Neutrophil (primary cell): ENCODE measurements at regions not wholly inside any gene's neighbourhood (a gene's known extent, or its start where the extent isn't known, plus 50 kb on each side); places are given as distances from the start of the nearest gene placed in this dataset.
"Not testable (repeated sequence)": the region's sequence is repeated elsewhere in the genome, so short reads cannot be mapped to it uniquely, and the experiment has no call there.

ENCODE experiments used
- H3K27ac ChIP-seq: fragments of 200-600 bp; sonication (generic); 2 replicates; pipeline ENCODE4 v1.5.1; 2016; ENCODE audit warnings: mild to moderate bottlenecking, moderate library complexity
- H3K27me3 ChIP-seq: fragments of 200-600 bp; sonication (generic); 2 replicates; pipeline ENCODE4 v1.6.0; 2016; ENCODE audit warnings: mild to moderate bottlenecking
- H3K36me3 ChIP-seq: fragments of 200-600 bp; sonication (generic); 2 replicates; pipeline ENCODE4 v1.5.1; 2017
- H3K4me1 ChIP-seq, 2 experiments: fragments of 200-600 bp in 1 of 2; sonication (generic) in 1 of 2; 1 replicate in 1 of 2; 2 replicates in 1 of 2; pipeline versions ENCODE4 v1.5.1 to v1.6.1; 2013 to 2016; ENCODE audit warnings: low read depth in 1 of 2, low read length in 1 of 2, mild to moderate bottlenecking in 1 of 2, moderate library complexity in 1 of 2; ENCODE audit not compliant: control insufficient read depth in 1 of 2, insufficient read depth in 1 of 2
- H3K4me3 ChIP-seq, 2 experiments: fragments of 200-600 bp in 1 of 2; sonication (generic) in 1 of 2; 1 replicate in 1 of 2; 2 replicates in 1 of 2; pipeline ENCODE4 v1.5.1; 2013 to 2016; ENCODE audit warnings: low read depth in 1 of 2, low read length in 1 of 2, mild to moderate bottlenecking in 1 of 2, moderate library complexity in 1 of 2
- H3K9me3 ChIP-seq: fragments of 200-600 bp; sonication (generic); 2 replicates; pipeline ENCODE4 v1.5.1; 2016
- TF ChIP-seq, protein P1 (sequence below): fragments of 200-600 bp; sonication (generic); IDR thresholded peaks from 2 replicates; pipeline ENCODE4 v1.5.1; 2016; ENCODE audit warnings: antibody characterized with exemption

DNA sequence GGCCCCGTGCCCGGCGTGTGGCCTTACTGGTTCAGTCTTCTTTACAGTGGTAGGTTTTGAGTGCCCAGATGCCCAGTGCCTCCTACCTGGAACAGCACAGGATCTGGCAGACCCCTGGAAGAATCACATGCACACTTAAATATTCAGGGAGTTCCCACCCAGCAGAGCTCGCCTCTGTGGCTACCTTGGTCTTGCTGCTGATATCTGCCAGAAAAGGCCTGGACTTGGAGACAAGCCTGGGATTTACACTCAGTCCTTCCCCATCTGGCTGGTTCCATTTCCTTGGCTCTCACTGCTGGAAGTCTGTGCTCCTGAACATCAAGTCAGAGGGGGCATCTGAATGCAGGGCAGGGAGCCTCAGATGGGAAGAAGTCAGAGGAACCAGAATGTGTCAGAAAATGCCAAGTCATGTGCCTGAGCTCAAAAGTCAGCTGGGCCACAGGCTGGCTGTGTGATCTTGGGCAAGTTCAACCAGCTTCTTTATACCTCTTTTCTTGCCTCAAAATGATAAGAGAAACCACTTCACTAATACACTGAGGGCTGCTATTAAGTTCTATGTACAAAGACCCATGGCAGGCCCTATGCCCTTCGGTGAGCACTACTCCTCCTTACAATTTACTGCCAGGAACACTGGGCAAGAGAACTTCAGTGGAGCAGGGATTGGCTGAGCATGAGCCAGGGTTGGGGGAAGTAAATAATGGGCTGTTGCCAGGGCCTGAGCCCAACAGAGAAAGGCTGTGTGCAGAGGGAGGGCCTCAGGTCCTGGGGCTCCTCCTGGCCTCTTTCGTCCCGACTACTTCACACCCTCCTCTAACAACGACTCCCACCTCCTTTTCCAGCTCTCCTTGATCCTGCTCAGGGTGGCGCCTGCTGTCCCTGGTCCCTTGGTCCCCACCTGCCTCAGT, 135.9 kb downstream of the GPCPD1 start:
- Histone ChIP-seq H3K9me3 (no peaks in the 10 kb centered on the region), H3K4me3 (no peak overlapping the region), H3K27me3 (no peaks in the 10 kb centered on the region), H3K4me1 (no peaks in the 10 kb centered on the region), H3K36me3 (no peaks in the 10 kb centered on the region), H3K27ac (no peak overlapping the region)
- TF ChIP-seq, protein P1, sequence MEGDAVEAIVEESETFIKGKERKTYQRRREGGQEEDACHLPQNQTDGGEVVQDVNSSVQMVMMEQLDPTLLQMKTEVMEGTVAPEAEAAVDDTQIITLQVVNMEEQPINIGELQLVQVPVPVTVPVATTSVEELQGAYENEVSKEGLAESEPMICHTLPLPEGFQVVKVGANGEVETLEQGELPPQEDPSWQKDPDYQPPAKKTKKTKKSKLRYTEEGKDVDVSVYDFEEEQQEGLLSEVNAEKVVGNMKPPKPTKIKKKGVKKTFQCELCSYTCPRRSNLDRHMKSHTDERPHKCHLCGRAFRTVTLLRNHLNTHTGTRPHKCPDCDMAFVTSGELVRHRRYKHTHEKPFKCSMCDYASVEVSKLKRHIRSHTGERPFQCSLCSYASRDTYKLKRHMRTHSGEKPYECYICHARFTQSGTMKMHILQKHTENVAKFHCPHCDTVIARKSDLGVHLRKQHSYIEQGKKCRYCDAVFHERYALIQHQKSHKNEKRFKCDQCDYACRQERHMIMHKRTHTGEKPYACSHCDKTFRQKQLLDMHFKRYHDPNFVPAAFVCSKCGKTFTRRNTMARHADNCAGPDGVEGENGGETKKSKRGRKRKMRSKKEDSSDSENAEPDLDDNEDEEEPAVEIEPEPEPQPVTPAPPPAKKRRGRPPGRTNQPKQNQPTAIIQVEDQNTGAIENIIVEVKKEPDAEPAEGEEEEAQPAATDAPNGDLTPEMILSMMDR, result no peak

DNA sequence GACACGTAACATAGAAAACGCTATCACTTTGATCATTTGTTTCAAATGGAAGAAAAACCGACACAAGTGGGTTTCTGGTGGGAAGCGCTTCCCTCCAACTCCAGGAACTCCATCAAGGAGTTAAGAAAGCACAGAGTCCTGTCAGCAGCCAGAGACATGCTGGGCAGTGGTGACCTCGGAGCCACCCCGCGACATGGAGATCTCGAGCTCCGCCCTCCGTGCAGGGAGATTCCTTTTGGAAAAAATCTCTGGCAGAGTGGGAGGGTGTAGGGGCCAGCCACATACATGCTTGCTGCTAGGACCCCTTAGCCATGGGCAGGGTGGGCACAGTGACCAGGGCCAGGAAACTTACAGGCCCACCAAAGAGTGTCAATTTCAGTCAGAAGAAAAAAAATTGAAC, 138.9 kb downstream of the GPCPD1 start:
- H3K27ac ChIP-seq, H3K4me3 ChIP-seq, H3K27me3 ChIP-seq, H3K36me3 ChIP-seq, H3K4me1 ChIP-seq, H3K9me3 ChIP-seq: not testable (repeated sequence)

DNA sequence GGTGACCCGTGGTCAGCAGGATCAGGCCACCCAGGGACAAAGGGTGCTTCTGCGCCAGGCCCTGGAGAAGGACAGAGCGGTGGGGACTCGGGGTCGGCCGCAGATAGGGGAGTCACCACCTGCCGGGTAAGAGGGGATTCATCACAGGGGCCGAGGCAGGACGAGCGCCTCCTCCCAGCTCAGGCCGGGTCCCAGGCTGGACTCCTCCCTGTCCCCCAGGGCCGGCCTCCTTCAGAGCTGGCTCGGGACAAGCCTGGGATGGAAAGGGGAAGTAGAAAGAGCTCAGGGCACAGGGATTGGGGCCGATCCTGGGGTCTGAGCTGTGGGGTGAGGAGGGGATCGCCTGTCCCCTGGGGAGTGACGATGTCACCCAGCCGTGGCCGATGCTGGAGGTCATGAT, 139.4 kb downstream of the GPCPD1 start:
- H3K9me3 ChIP-seq, result no peaks in the 10 kb centered on the region
- H3K4me1 ChIP-seq, result no peaks in the 10 kb centered on the region
- H3K4me3 ChIP-seq, result no peak overlapping the region
- no peak overlapping the region for H3K27ac ChIP-seq
- peaks cover 10% of the 10 kb centered on the region for H3K27me3 ChIP-seq
- TF ChIP-seq, protein P1, result no peak
- H3K36me3 ChIP-seq, result no peaks in the 10 kb centered on the region

DNA sequence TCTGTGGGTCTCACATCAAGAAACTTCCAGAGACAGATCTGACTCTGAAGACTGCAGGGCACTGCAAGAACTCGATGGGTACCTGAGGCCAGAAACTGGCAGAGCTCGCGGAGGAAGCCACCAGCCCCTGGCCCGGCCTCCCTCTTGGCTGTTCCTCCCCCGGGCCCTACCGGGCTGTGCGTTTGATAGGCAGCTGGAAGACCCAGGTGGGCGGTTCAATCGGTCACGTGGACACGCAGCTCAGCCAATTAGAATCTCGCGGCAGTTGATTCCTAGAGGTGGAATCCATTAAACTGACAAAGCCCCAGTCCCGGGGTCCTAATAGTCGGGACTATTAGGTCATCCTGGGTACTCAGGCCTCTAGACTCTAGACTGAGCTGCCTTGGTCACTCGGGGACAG, 139.9 kb downstream of the GPCPD1 start:
- Histone ChIP-seq H3K4me1 (no peaks in the 10 kb centered on the region), H3K36me3 (no peaks in the 10 kb centered on the region), H3K4me3 (no peak overlapping the region), H3K27me3 (peaks cover 14% of the 10 kb centered on the region), H3K27ac (no peak overlapping the region), H3K9me3 (no peaks in the 10 kb centered on the region)
- TF ChIP-seq, protein P1, result no peak

DNA sequence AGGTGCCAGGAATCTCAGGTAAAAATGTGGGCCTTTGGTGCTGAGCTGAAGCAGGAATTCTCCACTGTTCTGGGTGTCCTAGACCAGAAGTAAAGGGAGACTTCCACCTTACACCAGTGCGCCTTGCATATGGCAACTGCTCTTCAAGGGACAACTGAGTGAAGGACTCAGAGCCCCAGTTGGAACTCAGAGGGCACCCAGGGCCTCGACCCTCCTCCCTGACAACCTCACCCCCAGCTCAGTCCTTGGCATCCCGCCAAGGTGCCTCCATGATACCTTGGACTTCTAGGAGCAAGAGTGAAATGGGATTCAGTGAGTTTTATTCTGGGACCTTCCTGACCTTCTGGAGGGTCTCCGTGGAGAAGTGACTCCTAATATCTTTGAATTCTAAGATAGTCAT, 140.3 kb downstream of the GPCPD1 start:
- H3K4me1 ChIP-seq, result no peaks in the 10 kb centered on the region
- H3K27me3 ChIP-seq, result peaks cover 19% of the 10 kb centered on the region
- H3K27ac ChIP-seq, result no peak overlapping the region
- TF ChIP-seq, protein P1, result no peak
- H3K36me3 ChIP-seq, result no peaks in the 10 kb centered on the region
- H3K4me3 ChIP-seq, result no peak overlapping the region
- H3K9me3 ChIP-seq, result no peaks in the 10 kb centered on the region

DNA sequence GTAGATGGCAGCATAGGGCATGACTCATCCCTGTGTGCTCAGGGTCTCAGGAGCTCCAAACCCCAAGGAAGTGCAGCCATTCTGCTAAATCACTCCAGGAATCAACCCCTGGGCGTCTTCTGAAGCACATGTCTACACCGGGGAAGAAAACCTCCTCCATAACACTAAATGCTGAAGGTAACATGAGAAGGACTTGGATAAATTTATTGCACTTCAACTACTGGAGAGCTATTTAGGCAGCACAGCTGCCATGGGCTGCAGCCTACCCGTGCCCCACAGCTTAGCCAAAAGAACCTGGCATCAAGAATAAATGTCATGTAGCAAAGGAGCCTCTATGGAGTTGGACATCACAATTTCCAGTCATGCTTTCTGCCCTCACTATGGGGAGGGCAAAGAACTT, 141.7 kb downstream of the GPCPD1 start:
- Histone ChIP-seq H3K36me3 (no peaks in the 10 kb centered on the region), H3K27me3 (peaks cover 32% of the 10 kb centered on the region), H3K9me3 (no peaks in the 10 kb centered on the region), H3K4me1 (no peaks in the 10 kb centered on the region), H3K27ac (no peak overlapping the region), H3K4me3 (no peak overlapping the region)
- TF ChIP-seq, protein P1, result no peak
